Stimulated activated CD4-positive, alpha-beta T cell treated with anti-CD3 and anti-CD28 coated beads, Interleukin-2, amount 100 ng/mL, for 24 hours (primary cell): ENCODE measurements at regions not wholly inside any gene's neighbourhood (a gene's known extent, or its start where the extent isn't known, plus 50 kb on each side); places are given as distances from the start of the nearest gene placed in this dataset.
A peak's percentile ranks its signal among the peaks of the same experiment; 100 is the strongest.
"Not testable (repeated sequence)": the region's sequence is repeated elsewhere in the genome, so short reads cannot be mapped to it uniquely, and the experiment has no call there.

Experiments used
- DNase-seq, 2 donors: peaks; one replicate each; pipeline ENCODE4 v3.0.0-alpha.2; 2020

DNA sequence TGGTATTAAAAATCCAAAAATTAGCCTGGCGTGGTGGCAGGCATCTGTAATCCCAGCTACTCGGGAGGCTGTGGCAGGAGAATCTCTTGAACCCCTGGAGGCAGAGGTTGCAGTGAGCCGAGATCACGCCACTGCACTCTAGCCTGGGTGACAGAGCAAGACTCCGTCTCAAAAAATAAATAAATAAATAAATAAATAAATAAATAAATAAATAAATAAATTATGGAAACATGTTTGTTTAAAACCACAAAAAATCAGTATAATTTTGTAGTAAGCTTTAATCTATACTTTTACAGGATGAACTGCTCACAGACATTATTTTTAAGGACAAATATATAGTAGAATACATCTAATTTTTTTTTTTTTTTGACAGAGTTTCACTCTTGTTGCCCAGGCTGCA is 521.3 kb upstream of the ATXN7L3B start:
- DNase-seq, result not testable (repeated sequence)

DNA sequence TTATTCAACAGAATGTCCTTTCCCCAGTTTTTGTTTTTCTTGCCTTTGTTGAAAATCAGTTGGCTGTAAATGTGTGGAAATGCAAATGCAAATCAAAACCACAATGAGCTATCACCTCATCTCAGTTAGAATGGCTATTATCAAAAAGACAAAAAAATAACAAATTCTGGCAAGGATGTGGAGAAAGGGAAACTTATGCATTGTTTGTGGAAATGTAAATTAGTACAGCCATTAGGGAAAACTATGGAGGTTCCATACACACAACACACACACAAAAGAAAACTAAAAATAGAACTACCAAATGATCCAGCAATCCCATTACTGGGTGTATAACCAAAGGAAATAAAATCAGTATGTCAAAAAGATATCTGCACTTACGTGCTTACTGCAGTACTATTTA is 518.8 kb upstream of the ATXN7L3B start:
- DNase-seq, result no peak

DNA sequence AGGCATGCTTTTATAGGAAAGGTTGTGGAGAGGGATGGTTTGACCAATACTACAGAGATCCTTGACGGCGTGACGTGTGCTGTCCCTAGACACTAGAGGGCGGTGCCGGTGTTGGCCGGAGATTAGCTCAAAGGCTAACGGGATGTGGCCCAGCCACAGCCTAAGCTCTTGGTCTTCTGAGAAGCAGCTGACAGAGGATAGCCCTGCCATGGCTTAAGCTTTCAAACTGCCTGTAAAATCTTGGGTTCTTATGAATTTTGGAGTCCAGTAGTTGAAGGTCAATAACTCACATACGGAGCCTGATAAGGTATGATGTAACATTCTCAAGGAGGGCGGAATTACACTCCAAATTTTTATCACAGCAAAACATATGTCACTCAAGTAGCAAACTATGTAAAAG is 515.7 kb upstream of the ATXN7L3B start:
- DNase-seq, result peak in 1 of 2 donors; percentile 25

DNA sequence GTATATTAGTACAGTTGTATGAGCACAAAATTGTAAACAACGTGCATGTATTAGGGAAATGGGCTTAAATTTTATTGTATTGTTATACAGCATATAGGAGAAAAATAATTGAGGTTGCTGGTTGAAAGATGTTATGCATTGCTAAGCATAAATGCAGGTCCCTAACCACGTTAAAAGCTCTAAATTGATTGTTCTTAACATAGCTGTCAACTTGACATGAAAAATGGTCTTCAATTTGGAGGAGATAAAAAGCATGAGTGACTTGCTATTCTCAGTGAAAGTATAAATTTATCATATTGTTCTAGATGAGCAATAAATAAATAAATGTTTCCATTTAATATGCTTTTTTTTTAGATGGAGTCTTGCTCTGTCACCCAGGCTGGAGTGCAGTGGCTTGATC is 506.6 kb upstream of the ATXN7L3B start:
- DNase-seq, result no peak

DNA sequence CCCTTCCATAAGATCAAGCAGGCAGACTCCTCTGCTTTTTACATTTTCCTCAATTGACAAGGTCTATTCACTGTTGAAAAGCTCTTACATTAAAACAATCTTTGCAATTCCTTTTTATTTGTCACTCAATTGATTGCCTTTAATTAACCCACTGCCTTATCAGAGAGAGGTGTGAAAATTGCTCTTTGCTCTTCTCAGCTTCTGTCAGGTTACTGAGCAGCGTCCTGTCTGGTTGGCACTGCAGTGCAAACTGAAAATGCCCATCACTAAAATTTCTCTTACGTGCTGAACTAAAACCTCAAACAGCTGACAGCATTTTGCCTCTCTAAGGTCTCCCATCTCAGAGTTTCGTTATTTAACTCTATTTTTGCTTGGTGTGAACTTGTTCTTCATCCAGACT is 504.1 kb upstream of the ATXN7L3B start:
- no peak for DNase-seq

DNA sequence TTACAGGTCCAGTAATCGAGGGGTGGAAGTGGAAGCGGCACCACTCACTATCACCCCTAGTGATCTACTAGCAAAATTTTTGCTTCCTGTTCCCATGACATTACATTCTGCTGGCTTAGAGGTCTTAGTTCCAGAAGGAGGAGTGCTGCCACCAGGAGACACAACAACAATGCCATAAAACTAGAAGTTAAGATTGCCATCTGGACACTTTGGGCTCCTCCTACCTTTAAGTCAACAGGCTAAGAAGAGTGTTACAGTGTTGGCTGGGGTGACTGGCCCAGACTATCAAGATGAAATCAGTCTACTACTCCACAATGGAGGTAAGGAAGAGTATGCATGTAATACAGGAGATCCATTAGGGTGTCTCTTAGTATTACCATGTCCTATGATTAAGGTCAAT is 498.5 kb upstream of the ATXN7L3B start:
- DNase-seq, result not testable (repeated sequence)

DNA sequence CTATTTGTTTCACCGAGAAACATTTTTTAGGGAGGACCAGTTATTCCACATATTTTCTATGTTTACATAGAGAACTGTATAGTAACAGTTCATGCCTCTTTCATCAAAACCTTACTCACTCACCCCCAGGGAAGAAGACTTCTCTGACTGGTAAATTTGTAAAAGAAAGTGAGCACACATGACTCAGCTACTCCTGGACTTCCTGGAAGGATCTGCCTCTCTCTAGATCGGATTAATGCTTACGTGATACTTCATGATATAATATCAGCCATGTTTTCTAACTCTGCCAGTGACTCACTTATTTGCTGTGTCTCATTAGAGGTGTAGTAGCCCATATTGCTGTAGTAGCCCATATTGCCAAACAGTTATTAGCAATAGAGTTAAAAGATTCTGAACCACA is 494.3 kb upstream of the ATXN7L3B start:
- DNase-seq, result no peak

DNA sequence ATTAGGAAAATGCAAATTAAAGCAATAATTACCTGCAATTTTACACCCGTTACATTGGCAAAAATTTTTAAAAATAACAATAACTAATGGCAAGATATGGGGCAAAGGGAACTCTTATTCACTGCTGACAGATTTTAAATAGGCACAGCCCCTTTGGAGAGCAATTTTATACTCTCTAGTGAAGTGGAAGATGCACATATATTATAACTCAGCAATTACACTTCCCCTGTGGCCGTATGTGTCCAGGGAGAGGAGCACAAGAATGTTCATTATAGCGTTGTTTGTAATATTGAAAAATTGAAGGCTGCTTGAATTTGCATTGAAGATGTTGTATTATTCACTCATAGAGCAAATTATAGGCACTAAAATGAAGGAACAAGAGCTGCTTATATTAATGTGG is 488.3 kb upstream of the ATXN7L3B start:
- DNase-seq, result no peak

DNA sequence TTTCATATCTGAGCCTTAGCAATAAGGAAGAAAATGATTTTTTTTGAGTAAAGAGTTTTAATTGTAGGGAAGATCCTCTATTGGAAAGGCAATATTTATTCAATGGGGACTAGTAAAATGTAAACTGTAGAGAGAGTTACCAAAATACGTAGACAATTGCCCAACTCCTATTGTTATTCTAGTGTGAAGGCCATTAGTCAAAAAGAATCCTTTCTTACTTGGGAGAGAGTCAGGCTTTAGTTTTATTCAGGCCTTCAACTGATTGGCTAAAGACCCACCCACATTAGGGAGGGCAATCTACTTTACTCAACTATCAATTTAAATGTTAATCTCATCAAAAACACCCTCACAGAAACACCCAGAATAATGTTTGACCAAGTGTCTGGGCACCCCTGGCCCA is 485.8 kb upstream of the ATXN7L3B start:
- no peak for DNase-seq

DNA sequence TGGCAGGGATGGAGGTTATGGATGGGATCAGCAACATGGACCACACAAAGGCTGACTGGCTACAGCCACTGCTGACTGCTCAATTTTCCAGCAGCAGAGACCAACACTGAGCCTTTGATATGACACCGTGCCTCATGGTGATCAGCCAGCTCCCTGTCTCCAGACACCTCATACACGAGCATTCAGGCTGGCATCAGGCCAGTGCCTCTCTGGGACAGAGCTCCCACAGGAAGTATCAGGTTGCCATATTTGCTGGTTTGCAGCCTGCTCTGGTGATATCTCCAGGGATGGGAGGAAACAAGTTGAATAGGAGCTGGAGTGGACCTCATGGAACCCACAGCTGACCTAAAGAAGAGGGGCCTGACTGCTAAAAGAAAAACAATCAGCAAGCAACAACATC is 471.2 kb upstream of the ATXN7L3B start:
- DNase-seq, result no peak

DNA sequence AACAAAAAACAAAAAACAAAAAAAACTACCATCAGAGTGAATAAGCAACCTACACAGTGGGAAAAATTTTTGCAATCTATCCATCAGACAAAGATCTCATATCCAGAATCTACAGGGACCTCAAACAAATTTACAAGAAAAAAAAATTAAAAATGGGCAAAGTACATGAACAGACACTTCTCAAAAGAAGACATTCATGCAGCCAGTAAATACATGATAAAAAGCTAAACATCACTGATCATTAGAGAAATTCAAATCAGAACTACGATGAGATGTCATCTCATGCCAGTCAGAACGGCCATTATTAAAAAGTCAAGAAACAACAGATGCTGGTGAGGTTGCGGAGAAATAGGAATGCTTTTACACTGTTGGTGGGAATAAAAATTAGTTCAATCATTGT is 466.5 kb upstream of the ATXN7L3B start:
- DNase-seq, result no peak

DNA sequence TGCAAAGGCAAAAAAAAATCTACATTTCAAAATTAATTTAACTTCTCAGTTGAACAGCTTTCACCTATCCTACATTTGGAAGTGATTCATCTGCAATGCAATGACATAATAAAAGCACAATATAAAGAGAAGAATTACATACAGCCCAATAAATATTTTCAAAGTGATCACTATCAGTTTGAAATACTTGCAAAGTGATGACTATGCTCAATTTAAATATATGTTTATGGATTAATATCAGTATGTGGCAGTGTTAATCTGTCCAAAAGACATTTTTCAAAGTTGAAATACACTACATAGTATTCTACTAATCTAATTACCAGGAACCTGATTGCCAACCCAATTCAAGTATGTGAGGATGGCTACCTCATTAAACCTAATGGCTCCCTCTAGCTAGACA is 460.7 kb upstream of the ATXN7L3B start:
- no peak for DNase-seq

DNA sequence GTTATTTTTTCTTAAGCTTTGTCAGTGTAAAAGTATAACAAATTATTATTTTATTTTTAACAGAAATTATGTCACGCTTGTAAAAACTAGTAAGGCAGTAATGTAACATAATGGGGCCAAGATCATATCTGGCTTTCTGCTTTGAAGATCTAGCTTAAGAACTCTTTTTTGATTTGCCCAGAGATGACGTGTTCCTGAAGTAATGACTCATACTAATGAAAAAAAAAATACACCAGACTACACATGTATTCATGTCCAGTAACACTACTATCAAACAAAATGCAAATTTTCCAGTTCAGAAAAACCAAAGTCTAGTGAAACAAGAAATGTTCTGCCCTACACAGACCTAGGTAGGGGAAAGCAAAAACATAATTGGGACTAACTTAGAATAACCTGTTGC is 432.2 kb upstream of the ATXN7L3B start:
- no peak for DNase-seq

DNA sequence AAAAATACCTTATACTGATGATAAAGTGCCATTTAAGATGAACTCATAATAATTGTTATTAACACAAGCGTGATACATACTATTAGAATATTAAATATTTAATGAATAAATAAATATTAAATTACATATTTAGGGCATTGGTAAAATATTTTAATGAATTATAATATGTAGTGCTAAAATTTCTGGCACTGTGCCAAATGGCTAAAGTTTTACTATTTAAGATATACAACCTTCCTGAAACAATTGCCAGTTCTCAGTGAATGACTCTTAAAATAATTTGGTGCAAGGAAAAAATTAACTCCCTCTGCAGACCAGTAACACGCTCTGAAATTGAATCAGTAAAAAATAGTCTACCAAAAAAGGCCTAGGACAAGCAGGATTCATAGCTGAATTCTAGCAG is 428.9 kb upstream of the ATXN7L3B start:
- no peak for DNase-seq

DNA sequence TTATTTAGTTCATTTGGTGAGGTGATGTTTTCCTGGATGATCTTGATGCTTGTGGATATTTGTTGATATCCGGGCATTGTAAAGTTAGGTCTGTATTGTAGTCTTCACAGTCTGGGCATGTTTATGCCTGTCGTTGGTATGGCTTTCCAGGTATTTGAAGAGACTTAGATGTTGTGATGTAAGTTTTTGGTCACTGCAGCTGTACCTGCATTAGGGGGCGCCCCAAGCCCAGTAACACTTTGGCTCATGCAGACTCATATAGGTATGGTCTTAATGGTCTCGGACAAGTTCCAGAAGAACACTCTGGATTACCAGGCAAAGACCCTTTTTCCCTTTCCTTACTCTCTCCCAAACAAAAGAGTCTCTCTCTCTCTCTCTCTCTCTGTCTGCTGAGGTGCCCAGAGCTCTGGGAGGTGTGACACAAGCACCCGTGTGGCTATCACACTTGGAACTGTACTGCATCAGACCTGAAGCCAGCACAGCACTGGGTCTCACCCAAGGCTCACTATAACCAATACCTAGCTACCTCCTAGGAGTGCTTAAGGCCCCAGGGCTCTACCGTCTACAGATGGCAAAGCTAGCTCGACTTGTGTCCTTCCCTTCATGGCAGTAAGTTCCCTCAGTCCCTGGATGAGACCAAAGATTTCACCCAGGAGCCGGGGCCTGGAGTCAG is 425.8 kb upstream of the ATXN7L3B start:
- no peak for DNase-seq

DNA sequence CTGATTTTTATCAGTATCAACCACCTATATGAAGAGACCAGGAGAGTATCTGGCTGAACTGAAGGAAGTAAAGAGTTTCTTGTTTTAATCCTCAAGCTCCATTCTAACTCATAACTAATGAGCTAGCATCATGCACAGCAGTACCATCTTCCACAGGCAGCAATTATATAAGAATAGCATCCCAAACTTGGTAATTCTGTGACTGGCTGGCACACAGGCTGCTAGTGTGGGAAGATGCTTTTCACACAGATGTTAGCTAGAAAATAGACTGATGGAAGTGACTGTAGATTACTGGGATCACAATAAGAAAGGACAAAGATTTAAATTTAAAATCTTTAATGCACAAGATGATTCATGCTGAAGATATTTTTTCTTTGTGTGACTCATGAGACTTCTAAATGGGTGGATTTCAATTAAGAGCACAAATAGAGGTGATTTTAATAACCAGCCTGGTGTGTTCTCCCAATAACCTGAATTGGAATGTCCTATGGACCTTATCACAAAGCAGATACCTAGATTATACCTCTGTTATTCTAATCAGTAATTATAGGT is 417.7 kb upstream of the ATXN7L3B start:
- DNase-seq, result no peak

DNA sequence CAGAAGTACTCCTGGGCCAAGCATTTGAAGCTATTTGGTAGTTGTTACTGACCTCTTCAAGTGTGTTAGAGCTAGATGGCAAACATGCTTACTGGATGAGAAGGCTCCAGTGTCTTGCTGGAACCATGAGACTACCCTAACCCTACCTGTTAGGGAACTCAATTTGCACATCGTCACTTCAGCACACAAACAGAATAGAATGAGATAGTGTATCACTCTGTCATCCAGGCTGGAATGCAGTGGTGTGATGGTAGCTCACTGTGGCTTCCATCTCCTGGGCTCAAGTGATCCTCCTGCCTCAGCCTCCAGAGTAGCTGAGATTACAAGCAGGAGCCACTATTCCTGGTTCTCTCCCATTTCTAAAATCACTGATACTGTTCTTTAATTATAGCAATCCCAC is 417.0 kb upstream of the ATXN7L3B start:
- no peak for DNase-seq

DNA sequence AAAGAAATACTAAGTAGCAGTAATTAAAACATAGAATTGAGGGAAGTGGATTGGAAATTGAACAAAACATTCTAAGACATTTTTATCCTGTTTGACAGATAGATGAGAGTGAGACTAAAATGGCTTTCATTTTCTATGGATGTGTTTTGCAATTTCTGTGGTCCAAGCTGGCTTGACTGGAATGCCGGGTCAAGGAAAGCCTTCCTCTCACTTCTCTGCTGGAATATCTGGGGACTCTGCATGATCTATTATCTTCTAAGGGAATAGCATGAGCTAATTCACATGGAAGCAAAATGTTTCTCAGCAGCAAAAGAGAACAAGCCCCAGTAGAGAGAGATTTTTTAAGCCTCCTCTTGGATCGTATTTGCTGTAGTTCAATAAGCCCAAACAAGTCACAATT is 407.9 kb upstream of the ATXN7L3B start:
- DNase-seq, result no peak

DNA sequence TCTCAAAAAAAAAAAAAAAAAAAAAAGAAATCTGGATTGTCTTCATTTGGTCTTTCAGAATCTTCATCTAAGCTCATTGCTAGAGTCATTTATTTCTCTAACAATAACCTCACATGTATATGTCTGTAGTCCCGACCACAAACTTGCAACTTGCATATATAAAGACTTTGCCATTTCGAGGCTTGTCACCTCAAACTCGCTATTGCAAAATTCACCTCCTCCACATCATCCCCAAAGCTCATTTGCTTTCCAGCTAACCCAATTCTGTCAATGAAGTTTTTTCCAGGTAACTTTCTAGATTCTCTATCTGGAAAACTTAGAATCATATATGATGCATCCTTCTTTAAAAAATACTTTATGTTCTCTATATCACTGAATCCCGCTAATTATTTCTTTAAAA is 393.2 kb upstream of the ATXN7L3B start:
- no peak for DNase-seq

DNA sequence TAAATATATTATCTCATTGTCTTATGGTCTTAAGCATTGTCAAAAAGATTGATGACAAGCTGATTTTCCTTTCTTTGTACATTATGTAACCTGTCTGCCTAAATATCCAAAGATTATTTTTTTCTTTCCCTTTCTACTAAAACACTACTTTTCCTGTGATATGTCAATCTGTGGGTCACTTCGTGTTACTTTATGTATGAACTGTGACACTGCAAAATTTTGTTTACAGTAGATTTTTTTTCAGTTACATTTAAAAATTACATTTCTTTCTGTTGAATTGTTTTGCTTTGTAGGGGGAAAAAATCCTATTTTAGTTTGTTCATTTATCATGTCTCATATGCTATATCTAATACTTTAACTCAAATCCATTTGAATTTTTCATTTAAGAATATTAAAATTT is 392.3 kb upstream of the ATXN7L3B start:
- DNase-seq, result no peak

DNA sequence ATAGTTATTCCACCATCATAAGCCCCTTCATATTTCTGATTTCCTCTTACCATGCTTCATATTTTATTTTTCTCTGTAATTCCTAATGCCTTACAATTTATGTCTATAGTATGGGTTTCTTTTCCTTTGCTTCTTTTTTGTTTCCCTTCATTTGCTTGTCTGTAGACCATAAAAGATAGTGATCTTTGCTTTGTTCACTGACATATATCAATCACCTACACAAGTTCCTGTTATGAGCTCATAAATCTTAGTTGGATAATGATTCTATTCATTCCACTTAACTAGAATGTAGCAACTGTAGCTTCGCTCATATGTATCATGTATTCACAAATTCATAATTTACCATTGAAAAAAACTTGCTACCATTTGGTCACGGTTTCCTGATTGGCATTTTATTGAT is 388.8 kb upstream of the ATXN7L3B start:
- no peak for DNase-seq

DNA sequence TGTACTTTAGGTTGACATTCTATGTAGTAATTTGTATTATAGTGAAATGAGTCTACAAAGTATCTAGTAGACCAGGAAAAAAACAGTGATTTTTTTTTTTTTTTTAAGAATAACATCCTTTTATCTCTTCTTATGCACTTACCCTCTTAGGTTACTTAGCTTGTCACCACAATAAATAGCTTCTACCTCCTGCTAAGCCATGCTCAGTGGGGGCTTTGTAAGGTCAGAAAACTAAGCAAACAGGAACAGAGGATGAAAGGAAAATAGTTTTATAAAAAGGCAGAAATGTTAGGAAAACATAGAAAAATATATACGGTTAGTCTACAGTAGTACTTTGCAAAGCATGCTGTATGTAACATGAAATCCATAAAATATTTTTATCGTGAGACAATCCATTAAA is 385.3 kb upstream of the ATXN7L3B start:
- DNase-seq, result no peak

DNA sequence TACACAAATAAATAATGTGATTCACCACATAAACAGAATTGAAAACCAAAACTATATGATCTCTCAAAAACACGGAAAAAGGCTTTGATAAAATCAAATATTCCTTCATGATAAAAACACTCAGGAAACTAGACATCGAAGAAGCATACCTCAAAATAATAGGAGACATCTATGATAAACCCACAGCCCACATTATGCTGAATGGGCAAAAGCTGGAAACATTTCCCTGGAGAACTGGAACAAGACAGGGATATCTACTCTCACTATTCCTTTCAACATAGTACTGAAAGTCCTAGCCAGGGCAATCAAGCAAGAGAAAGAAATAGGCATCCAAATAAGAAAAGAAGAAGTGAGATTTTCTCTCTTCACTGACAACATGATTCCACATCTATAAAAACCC is 371.5 kb upstream of the ATXN7L3B start:
- no peak for DNase-seq

DNA sequence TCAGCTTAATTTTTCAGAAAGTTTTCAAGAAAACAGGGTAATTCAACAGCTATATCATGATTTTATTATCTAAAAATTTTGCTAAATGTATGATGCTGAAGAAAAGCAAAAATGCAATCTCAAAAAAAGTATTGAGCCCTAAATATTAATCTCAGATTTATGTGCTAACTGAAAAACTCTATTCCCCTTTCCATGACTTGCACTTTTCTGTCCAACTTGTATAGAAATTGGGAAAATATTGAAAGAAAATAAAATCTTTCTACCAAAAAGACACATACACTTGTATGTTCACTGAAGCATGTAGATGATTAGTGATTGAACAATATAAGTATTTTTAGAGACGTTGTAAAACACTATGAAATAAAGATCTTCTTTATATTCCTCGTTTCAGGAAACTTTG is 368.0 kb upstream of the ATXN7L3B start:
- DNase-seq, result no peak
